Spleen (tissue), 11 donors: ENCODE measurements at regions not wholly inside any gene's neighbourhood (a gene's known extent, or its start where the extent isn't known, plus 50 kb on each side); places are given as distances from the start of the nearest gene placed in this dataset.

Experiments used
- DNase-seq: peaks from one replicate; pipeline ENCODE4 v3.0.0-alpha.2; 2020
- H3K27ac ChIP-seq, 8 donors: fragments of 200-600 bp; sonication (generic) in 7 of 8; 1 replicate in 4 of 8; 2 replicates in 4 of 8; pipeline versions ENCODE4 v1.5.0 to v1.8.0; 2016 to 2021; ENCODE audit warnings: inconsistent platforms in 4 of 8, mild to moderate bottlenecking in 4 of 8, moderate library complexity in 1 of 8
- H3K27me3 ChIP-seq, 7 donors: fragments of 200-600 bp; sonication (generic) in 6 of 7; replicated peaks in 1 of 7; 1 replicate in 4 of 7; 2 replicates in 3 of 7; pipeline versions ENCODE4 v1.5.0 to v1.8.0; 2016 to 2021; ENCODE audit warnings: inconsistent platforms in 3 of 7, mild to moderate bottlenecking in 1 of 7
- H3K36me3 ChIP-seq, 6 donors: fragments of 200-600 bp; sonication (generic) in 5 of 6; 1 replicate in 4 of 6; 2 replicates in 2 of 6; pipeline versions ENCODE4 v1.5.0 to v1.8.0; 2016 to 2021; ENCODE audit warnings: inconsistent platforms in 2 of 6
- H3K4me1 ChIP-seq, 6 donors: fragments of 200-600 bp; sonication (generic) in 5 of 6; 1 replicate in 3 of 6; 2 replicates in 3 of 6; pipeline versions ENCODE4 v1.5.0 to v1.8.0; 2016 to 2021; ENCODE audit warnings: inconsistent platforms in 3 of 6
- H3K4me3 ChIP-seq, 8 donors: fragments of 200-600 bp; sonication (generic) in 7 of 8; 1 replicate in 4 of 8; 2 replicates in 4 of 8; pipeline versions ENCODE4 v1.5.0 to v1.8.0; 2016 to 2021; ENCODE audit warnings: inconsistent platforms in 4 of 8, mild to moderate bottlenecking in 4 of 8, moderate library complexity in 2 of 8
- H3K9me3 ChIP-seq, 8 donors: fragments of 200-600 bp; sonication (generic) in 7 of 8; 1 replicate in 4 of 8; 2 replicates in 4 of 8; pipeline versions ENCODE4 v1.5.0 to v1.8.0; 2016 to 2021; ENCODE audit warnings: inconsistent platforms in 4 of 8
- POLR2A ChIP-seq, 3 donors: fragments of 450-650 bp; IDR thresholded peaks; one replicate each; pipeline ENCODE4 v1.5.1; 2017; ENCODE audit warnings: antibody characterized with exemption in 3 of 3, mild to moderate bottlenecking in 1 of 3
- POLR2AphosphoS5 ChIP-seq, 3 donors: sonication (generic); formaldehyde crosslinking; IDR thresholded peaks; one replicate each; pipeline ENCODE4 v1.5.1; 2017; ENCODE audit warnings: antibody characterized with exemption in 3 of 3
- WGBS, 5 donors: extraction: QIAGEN DNeasy Blood & Tissue Kit in 3 of 5; methylation state at CpG; one replicate each; pipeline versions ENCODE4 v1.1.5 to v1.1.7; 2013 to 2018; 5-methylcytosine and 5-hydroxymethylcytosine counted together
- intact Hi-C: fragments of 100-400 bp; cut with DNase I; formaldehyde crosslinking; loops from one replicate; pipeline ENCODE4 v1.15.0; 2023; ENCODE audit warnings: low total_unique reads
- TF ChIP-seq, protein P1 (sequence below), 11 experiments: fragments of 200-600 bp in 7 of 11; fragments of 450-650 bp in 4 of 11; sonication (generic) in 4 of 11; IDR thresholded peaks in 8 of 11; conservative IDR thresholded peaks in 3 of 11; 1 replicate in 7 of 11; 2 replicates in 4 of 11; pipeline versions ENCODE4 v1.4.0 to v1.8.0; 2016 to 2021; ENCODE audit warnings: antibody characterized with exemption in 11 of 11, inconsistent platforms in 4 of 11, mild to moderate bottlenecking in 1 of 11
- donor health status: healthy with polysubstance abuse.
- donor health status: DM: no; HTN: no; CAD: no; lungs with moderate emphysema.
- donor health status: DM: no; HTN: no; CAD: no.
- donor health status: Bipolar disorder and iron deficiency.
- donor health status: healthy.
- donor health status: DM: no; HTN: no; CAD: no.
- donor health status: DM: yes; HTN: yes; CAD: no.

DNA sequence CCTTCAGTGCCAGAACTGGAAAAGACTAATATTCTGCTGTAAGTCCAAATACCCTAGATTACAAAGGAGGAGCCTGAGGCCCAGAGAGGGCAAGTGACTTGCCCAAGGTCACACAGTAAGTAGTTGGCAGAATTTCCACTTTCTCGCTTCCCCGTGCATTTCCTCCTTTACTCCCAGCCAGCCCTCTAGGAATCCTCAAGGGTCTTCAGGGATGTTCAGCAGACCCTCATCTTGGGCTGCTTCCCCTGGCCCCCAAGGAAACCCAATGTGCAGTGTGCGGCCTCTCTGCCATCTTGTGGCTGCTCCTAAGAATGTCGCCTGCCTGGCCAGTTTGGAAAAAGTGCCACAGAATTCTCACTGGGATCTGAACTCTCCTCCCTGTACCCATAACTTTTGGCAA lies 217.7 kb upstream of the LRFN2 start:
- peaks cover 0 to 26% (median 4%) of the 10 kb centered on the region in 6 donors for H3K4me1 ChIP-seq

DNA sequence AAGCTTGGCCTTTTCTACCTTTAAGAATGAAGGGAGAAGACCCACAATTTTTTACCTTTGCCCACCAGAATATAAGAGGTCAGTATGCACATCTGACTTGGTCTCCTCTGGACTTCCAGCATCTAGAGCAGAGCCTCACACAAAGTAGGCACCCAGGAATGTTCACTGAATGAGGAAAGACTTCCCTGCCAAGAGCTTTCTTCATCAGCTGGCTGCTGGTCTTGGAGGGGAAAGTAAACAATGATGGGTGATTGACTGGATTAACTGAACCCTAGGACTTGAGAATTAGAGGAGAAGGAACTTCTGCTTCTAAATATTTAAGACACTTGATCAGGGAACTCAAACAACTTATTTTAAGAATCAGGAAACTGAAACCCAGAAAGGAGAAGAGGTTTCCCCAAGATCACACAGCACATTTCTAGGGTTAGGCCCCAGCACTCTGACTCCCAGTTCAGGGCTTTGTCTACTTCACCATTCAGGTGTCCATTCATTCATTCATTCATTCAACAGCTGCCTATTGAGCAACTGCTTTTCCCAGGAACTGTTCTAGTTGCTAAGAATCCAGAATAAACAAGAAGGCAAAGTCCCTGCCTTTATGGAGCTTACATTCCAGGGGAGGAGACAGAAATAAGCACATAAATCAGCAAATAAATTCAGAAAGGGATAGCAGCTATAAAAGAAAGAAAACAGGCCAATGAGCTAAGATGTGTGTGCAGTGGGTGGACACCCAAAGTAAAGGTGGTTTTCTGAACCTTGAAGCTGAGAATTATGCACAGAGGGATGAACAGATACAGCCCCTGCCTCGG lies 216.9 kb upstream of the LRFN2 start:
- Histone ChIP-seq H3K4me1 (peaks cover 0 to 26% (median 4%) of the 10 kb centered on the region in 6 donors), H3K27me3 (no peaks in the 10 kb centered on the region), H3K4me3 (no peak overlapping the region), H3K36me3 (no peaks in the 10 kb centered on the region), H3K9me3 (no peaks in the 10 kb centered on the region), H3K27ac (no peak overlapping the region)
- no peak for DNase-seq
- intact Hi-C loops, result no loop called here
- no peak for TF ChIP-seq POLR2A (IDR thresholded peaks at IDR 0.05)
- no peak for TF ChIP-seq POLR2AphosphoS5 (IDR thresholded peaks at IDR 0.05)
- TF ChIP-seq, protein P1, sequence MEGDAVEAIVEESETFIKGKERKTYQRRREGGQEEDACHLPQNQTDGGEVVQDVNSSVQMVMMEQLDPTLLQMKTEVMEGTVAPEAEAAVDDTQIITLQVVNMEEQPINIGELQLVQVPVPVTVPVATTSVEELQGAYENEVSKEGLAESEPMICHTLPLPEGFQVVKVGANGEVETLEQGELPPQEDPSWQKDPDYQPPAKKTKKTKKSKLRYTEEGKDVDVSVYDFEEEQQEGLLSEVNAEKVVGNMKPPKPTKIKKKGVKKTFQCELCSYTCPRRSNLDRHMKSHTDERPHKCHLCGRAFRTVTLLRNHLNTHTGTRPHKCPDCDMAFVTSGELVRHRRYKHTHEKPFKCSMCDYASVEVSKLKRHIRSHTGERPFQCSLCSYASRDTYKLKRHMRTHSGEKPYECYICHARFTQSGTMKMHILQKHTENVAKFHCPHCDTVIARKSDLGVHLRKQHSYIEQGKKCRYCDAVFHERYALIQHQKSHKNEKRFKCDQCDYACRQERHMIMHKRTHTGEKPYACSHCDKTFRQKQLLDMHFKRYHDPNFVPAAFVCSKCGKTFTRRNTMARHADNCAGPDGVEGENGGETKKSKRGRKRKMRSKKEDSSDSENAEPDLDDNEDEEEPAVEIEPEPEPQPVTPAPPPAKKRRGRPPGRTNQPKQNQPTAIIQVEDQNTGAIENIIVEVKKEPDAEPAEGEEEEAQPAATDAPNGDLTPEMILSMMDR (IDR thresholded peaks at IDR 0.05 in 8 of 11, conservative IDR thresholded peaks at IDR 0.05 in 3 of 11), result no peak
- WGBS, 5 donors, result 74 to 100% (median 89%) methylated on average over 1 of the region's 1 CpG

More for the DNA sequence above, 217.7 kb upstream of the LRFN2 start:
- no peak overlapping the region for H3K27ac ChIP-seq
- no peaks in the 10 kb centered on the region for H3K9me3 ChIP-seq
- H3K4me3 ChIP-seq, result no peak overlapping the region
- H3K27me3 ChIP-seq, result no peaks in the 10 kb centered on the region
- intact Hi-C loops, result no loop called here
- 84 to 88% (median 86%) methylated on average over 4 of the region's 4 CpGs for WGBS, 5 donors
- DNase-seq, result no peak
- TF ChIP-seq, protein P1 (IDR thresholded peaks at IDR 0.05 in 8 of 11, conservative IDR thresholded peaks at IDR 0.05 in 3 of 11), result no peak
- TF ChIP-seq POLR2AphosphoS5 (IDR thresholded peaks at IDR 0.05) (no peak), POLR2A (IDR thresholded peaks at IDR 0.05) (no peak)
- no peaks in the 10 kb centered on the region for H3K36me3 ChIP-seq

GRCh38 chr6:40802481-40802880 lies 215.3 kb upstream of the LRFN2 start:
- peaks cover 0 to 26% (median 4%) of the 10 kb centered on the region in 6 donors for H3K4me1 ChIP-seq
- no peak for DNase-seq
- 53 to 67% (median 63%) methylated on average over 5 of the region's 5 CpGs for WGBS, 5 donors
- no peaks in the 10 kb centered on the region for H3K36me3 ChIP-seq
- TF ChIP-seq POLR2AphosphoS5 (IDR thresholded peaks at IDR 0.05) (no peak), POLR2A (IDR thresholded peaks at IDR 0.05) (no peak)
- TF ChIP-seq, protein P1 (IDR thresholded peaks at IDR 0.05 in 8 of 11, conservative IDR thresholded peaks at IDR 0.05 in 3 of 11), result no peak
- no peaks in the 10 kb centered on the region for H3K27me3 ChIP-seq
- no peaks in the 10 kb centered on the region for H3K9me3 ChIP-seq
- intact Hi-C loops, result no loop called here
- no peak overlapping the region for H3K4me3 ChIP-seq
- H3K27ac ChIP-seq, result no peak overlapping the region

DNA sequence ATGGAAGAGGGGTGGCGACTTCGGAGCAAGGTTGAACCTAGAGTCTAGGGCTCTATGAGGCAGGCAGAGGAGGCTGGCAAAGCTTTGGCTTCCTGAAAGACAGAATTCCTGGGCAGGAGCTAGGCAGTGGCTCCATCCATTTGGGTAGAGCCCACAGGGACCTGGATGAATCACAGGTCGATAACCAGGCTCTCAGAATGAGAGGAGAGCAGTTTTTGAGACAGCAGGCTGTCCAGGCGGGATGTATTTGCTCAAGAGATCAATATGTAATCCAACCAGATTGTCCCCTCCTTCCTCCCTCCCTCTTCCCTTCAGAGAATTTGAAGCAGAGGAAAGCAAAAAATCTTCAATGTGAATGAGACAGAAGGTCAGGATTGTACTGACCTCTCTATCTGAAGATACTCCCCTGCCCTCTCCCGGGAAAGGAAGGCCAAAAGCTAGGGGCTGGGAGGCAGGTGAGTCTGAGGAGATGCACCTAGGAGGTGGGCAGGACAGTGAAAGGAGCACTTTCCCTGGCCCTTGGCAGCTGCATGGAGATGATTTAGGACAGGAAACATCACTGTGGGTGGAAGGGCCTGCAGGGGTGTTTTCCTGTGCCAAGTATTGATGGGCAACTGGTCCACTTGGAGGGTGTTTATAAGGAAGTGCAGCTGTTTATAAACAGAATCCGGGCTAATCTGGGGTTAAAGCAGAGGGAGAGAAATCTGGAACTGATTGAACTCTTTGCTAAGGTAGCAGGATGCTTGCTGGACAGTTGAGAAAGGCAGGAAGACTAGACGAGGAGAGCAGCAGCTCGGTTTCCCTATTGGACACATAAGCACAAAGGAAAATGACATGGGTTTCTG lies 212.4 kb upstream of the LRFN2 start:
- intact Hi-C loops, result no loop called here
- 66 to 75% (median 71%) methylated on average over 8 of the region's 8 CpGs for WGBS, 5 donors
- Histone ChIP-seq H3K9me3 (no peaks in the 10 kb centered on the region), H3K27me3 (no peaks in the 10 kb centered on the region), H3K36me3 (no peaks in the 10 kb centered on the region), H3K27ac (no peak overlapping the region), H3K4me1 (peaks cover 0 to 22% (median 4%) of the 10 kb centered on the region in 6 donors), H3K4me3 (no peak overlapping the region)
- TF ChIP-seq, protein P1 (IDR thresholded peaks at IDR 0.05 in 8 of 11, conservative IDR thresholded peaks at IDR 0.05 in 3 of 11), result no peak
- no peak for TF ChIP-seq POLR2AphosphoS5 (IDR thresholded peaks at IDR 0.05)
- TF ChIP-seq POLR2A (IDR thresholded peaks at IDR 0.05), result no peak
- DNase-seq, result no peak
